AG08396 (cell line): ENCODE measurements at regions not wholly inside any gene's neighbourhood (a gene's known extent, or its start where the extent isn't known, plus 50 kb on each side); places are given as distances from the start of the nearest gene placed in this dataset.
"Not testable (repeated sequence)": the region's sequence is repeated elsewhere in the genome, so short reads cannot be mapped to it uniquely, and the experiment has no call there.

ENCODE experiments used
- DNase-seq: peaks from one replicate; pipeline ENCODE4 v3.0.0; 2012; ENCODE audit warnings: low spot score, mixed read lengths

DNA sequence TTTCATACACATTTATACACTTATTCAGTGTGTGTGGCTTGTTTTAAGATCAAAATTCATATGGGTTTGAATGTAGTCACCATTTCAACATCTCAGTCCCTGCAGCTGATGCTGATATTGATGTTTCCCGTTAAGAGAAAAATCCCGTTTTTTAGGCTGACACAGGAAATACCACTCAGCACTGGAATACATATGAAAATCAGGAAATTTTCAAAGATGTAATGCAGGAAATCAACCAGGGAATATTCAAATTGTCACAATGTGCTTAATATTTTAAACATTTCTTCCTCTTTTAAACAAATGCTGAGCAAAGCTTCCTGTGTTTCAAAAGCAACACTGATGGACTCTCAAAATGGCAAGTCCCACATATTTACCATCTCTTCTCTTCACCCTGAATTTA is 94.5 kb upstream of the MARCKS start:
- DNase-seq, result no peak

- no peak for DNase-seq
Measured at GRCh38 chr6:113763311-113763766, 93.8 kb upstream of the MARCKS start.

- DNase-seq, result peak; percentile 38
Measured at GRCh38 chr6:113763876-113764275, 93.3 kb upstream of the MARCKS start.

GRCh38 chr6:113765909-113766308 is 91.2 kb upstream of the MARCKS start:
- no peak for DNase-seq

DNA sequence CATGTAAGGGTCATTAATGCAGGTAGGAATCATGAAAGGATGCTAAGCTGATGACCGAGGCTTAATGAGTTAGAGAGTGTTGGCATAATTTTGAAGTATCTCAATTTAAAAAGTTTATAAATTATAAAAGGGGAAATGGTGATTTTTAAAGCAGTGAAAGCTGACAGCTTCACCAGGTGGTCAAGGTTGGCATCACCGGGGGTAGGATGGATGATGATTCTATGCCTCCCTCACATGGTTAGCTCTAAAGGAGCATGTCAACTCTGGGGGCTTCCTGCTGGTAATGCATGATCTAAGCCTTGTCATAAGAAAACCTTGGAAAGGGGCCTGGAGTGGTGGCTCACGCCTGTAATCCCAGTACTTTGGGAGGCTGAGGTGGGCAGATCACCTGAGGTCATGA is 89.2 kb upstream of the MARCKS start:
- no peak for DNase-seq

- DNase-seq, result no peak
Measured at GRCh38 chr6:113772961-113773360, 84.2 kb upstream of the MARCKS start.

DNA sequence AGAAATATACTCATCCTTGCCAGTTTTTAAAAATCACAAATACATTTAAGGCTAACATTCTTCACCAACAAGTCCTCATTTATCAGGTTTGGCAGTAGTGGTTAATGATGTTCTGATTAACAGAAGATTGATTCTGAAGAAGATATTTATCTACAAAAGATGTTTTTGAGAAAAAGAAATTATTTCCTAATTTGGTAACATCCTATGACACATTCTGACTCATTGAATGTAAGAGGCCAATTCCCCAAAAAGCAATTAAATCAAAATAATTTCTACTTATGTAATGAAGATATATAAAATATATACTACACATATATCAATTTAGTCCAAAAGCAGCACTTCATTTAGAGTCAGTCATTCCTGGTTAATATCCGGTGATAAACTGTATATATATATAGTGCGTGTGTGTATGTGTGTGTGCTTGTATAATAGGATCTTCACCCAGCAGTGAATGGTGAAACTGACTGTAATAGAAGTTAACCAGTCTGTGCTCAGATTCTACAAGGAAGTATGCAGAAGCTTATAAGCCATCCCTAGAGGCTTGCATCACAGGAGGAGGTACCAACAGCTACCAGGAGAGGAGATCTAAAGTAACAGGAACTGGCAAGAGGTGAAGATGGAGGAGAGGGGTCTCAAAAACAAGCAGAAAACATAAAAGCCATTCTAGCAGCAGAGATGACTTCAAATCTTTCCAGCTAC is 82.9 kb upstream of the MARCKS start:
- DNase-seq, result no peak

GRCh38 chr6:113776998-113777397 is 80.1 kb upstream of the MARCKS start:
- DNase-seq, result no peak

GRCh38 chr6:113777601-113778000 is 79.5 kb upstream of the MARCKS start:
- DNase-seq, result no peak

DNA sequence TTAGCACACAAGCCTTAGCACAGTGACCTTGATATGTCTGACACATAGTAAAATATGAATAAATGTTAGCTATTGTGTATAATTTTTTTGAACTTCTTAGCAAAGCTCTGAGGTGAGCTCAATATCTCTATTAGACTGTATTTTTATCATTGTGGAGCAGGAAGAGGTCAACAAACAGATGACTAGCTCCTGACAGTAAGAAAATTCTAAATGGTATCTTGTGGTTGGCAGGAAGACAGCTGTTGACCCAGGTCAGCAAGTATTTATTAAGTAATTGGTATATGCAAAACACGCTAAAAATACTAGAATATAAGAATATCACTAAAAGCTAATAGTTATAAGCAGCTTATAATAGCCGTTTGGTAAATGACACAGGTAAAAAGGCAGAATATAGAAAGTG is 77.5 kb upstream of the MARCKS start:
- DNase-seq, result no peak

DNA sequence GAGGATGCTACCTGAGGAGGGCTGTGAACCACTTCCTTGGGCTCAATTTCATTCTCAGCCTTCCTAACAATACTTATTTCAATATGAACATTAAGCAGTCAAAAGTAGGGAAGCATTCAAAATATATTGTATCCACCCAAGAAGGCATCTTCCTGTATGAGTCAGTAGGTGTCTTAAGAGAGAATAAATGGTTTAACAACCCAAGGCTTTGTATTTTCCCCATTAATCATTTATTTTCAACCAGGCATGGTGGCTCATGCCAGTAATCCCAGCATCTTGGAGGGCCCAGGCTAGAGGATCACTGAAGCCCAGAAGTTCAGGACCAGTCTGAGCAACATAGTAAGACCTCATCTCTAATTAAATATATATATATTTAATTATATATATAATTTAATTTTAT is 74.5 kb upstream of the MARCKS start:
- DNase-seq, result no peak

DNA sequence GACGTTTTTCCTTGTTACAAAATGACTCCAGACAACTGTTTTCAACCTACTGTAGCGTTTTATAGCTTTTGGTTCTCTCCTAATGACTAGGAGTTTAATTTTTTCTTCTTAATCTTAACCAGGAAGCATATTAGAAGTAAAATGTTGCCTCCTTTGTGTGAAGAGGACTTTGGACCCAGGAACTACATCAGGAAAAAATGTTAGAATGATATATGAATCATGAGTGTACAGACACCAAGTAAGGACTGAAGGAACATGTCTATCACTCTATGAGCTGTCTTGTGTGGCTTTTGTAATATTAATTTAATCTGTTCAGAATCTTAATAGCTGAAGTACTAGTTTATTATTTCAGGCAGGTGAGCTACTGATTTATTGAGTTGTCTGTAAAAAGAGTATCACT is 71.0 kb upstream of the MARCKS start:
- no peak for DNase-seq

DNA sequence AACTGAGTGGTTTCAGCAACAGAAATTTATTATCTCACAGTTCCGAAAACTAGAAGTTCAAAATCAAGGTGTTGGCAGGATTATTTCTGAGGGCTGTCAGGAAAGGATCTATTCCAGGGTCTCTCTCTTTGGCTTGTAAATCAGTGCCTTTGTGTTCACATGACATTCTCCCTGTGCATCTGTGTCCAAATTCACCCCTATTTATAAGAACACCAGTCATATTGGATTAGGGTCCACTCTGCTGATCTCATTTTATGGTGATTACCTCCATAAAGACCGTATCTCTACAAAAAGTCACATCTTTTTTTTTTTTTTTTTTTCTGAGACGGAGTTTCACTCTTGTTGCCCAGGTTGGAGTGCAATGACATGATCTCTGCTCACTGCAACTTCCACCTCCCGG is 68.6 kb upstream of the MARCKS start:
- no peak for DNase-seq

DNA sequence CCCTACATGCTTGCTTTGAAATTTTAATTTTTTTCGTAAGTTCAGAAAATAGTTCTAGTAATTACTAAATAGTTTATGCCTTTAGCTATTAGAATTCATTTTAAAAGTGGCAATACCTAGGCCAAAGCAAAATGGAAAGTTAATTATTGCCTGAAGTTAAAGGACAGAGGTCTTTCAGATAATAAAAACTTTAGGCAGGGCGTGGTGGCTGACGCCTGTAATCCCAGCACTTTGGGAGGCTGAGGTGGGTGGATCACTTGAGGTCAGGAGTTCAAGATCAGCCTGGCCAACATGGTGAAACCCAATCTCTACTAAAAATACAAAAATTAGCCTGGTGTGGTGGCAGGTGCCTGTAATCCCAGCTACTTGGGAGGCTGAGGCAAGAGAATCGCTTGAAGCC is 65.9 kb upstream of the MARCKS start:
- not testable (repeated sequence) for DNase-seq

DNA sequence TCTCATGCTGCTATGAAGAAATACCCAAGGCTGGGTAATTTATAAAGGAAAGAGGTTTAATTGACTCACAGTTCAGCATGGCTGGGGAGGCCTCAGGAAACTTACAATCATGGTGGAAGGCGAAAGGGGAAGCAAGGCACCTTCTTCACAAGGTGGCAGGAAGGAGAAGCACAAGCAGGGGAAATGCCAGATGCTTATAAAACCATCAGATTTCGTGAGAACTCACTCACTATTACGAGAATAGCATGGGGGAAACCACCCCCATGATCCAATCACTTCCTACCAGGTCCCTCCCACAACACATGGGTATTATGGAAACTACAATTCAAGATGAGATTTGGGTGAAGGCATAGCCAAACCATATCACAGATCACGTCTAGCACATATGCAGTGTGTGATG is 61.8 kb upstream of the MARCKS start:
- DNase-seq, result not testable (repeated sequence)

GRCh38 chr6:113796038-113796437 is 61.1 kb upstream of the MARCKS start:
- DNase-seq, result no peak

- DNase-seq, result no peak
Measured at GRCh38 chr6:113802779-113803178, 54.4 kb upstream of the MARCKS start.

DNA sequence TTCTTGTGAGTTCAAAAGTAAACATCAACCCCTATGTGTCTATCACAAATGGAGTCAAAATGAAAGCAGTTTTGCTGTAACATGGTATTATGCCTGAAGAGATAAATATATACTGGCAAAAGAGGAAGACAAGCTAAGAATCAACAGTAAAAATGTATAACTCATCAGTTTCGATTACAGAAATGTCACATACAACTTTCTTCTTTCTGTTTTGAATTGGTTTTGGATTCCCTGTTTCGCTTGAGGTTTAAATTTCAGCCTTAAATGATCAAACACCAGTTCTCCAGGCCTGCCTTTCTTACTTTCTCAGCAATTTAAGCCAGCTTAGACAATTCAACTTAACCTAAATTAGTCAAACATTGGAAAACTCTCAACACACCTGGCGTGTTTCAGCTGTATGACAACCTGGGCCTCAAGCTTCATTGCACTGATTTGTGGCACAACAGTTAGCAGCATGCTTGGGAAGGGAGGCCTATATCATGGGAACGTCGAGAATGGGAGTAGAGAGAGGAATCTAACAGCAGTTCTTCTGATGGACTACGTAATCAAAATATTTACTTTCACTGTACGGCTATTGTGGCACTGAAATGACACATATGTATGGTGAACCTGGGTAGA is 51.9 kb upstream of the MARCKS start:
- no peak for DNase-seq

GRCh38 chr6:113805811-113806495 is 51.2 kb upstream of the MARCKS start:
- DNase-seq, result no peak
